NCI-H1105 (cell line): ENCODE measurements at regions not wholly inside any gene's neighbourhood (a gene's known extent, or its start where the extent isn't known, plus 50 kb on each side); places are given as distances from the start of the nearest gene placed in this dataset.
"Not testable (repeated sequence)": the region's sequence is repeated elsewhere in the genome, so short reads cannot be mapped to it uniquely, and the experiment has no call there.

Experiments used
- DNase-seq: peaks from one replicate; lab custom pipeline; 2025; lab: John Stamatoyannopoulos, UW

- peak; percentile 82 for DNase-seq
Observed at GRCh38 chr6:16947375-16948015, 154.4 kb upstream of the STMND1 start.

GRCh38 chr6:16944596-16944995, 157.3 kb upstream of the STMND1 start:
- no peak for DNase-seq

- no peak for DNase-seq
Observed at GRCh38 chr6:16939839-16940238, 162.0 kb upstream of the STMND1 start.

- DNase-seq = no peak
Observed at GRCh38 chr6:16939351-16939750, 162.5 kb upstream of the STMND1 start.

GRCh38 chr6:16936893-16937292, 165.0 kb upstream of the STMND1 start:
- DNase-seq = no peak

GRCh38 chr6:16933961-16934360, 167.9 kb upstream of the STMND1 start:
- no peak for DNase-seq

GRCh38 chr6:16933532-16933931, 168.3 kb upstream of the STMND1 start:
- DNase-seq = no peak

- DNase-seq = no peak
Observed at GRCh38 chr6:16932920-16933319, 168.9 kb upstream of the STMND1 start.

- DNase-seq = not testable (repeated sequence)
Observed at GRCh38 chr6:16931079-16931478, 169.8 kb upstream of the ATXN1 start.

GRCh38 chr6:16930432-16930831, 169.2 kb upstream of the ATXN1 start:
- DNase-seq = no peak

- no peak for DNase-seq
Observed at GRCh38 chr6:16929809-16930208, 168.5 kb upstream of the ATXN1 start.

GRCh38 chr6:16928387-16928786, 167.1 kb upstream of the ATXN1 start:
- no peak for DNase-seq

GRCh38 chr6:16927205-16927604, 165.9 kb upstream of the ATXN1 start:
- no peak for DNase-seq

GRCh38 chr6:16925461-16925860, 164.2 kb upstream of the ATXN1 start:
- DNase-seq = no peak

- no peak for DNase-seq
Observed at GRCh38 chr6:16922282-16922681, 161.0 kb upstream of the ATXN1 start.

- DNase-seq = peak; percentile 57
Observed at GRCh38 chr6:16921399-16922110, 160.3 kb upstream of the ATXN1 start.

GRCh38 chr6:16918586-16918985, 157.3 kb upstream of the ATXN1 start:
- no peak for DNase-seq

- no peak for DNase-seq
Observed at GRCh38 chr6:16914184-16914583, 152.9 kb upstream of the ATXN1 start.

- DNase-seq = no peak
Observed at GRCh38 chr6:16912756-16913155, 151.5 kb upstream of the ATXN1 start.

GRCh38 chr6:16911088-16911487, 149.8 kb upstream of the ATXN1 start:
- no peak for DNase-seq

- no peak for DNase-seq
Observed at GRCh38 chr6:16909658-16910360, 148.5 kb upstream of the ATXN1 start.

- no peak for DNase-seq
Observed at GRCh38 chr6:16907991-16908390, 146.7 kb upstream of the ATXN1 start.

- DNase-seq = no peak
Observed at GRCh38 chr6:16904957-16905356, 143.7 kb upstream of the ATXN1 start.
